ENCODE measurements at regions not wholly inside any gene's neighbourhood (a gene's known extent, or its start where the extent isn't known, plus 50 kb on each side); places are given as distances from the start of the nearest gene placed in this dataset.

DNA sequence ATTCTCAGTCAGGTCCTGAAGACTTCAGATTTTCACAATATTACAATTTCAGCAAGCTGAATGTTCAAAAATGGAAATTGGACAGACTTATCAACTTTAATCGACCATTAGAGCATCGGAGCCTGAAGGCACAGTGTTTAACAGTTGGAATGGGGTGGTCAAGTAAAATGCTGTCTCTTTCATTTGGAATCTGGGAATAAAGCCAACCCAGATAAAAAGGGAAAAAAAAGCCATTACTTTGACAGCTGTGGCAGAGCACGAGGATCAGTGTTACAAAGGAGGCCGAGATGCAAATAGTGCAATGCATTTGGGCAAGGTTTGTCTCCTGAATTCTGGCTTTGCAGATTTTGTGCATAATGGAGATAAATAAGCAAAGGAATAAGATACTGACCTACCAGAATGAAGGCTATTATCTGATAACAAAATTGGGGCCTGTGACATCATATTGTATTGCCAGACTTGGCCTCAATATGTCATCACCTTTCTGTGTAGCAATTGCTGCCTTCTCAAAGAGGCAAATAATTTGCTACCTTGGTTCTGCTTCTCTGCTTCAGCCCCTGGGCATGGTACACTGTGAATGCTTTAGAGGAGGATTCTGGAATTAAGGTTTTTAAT lies 277.5 kb upstream of the KLHL29 start:
- Histone ChIP-seq H3K27me3 (ENCODE audit: control insufficient read depth in 5 of 5, insufficient read depth in 4 of 5, low read length in 5 of 5) (no peaks in the 10 kb centered on the region), H3K4me1 (ENCODE audit: control insufficient read depth in 5 of 5, insufficient read depth in 5 of 5, low read length in 5 of 5) (no peaks in the 10 kb centered on the region), H3K9me3 (ENCODE audit: control insufficient read depth in 5 of 5, low read length in 5 of 5) (peaks cover 0 to 5% (median 2%) of the 10 kb centered on the region in 5 donors), H3K36me3 (ENCODE audit: control insufficient read depth in 5 of 5, insufficient read depth in 5 of 5, low read length in 5 of 5) (no peaks in the 10 kb centered on the region), H3K4me3 (ENCODE audit: low read depth in 1 of 5, low read length in 5 of 5) (no peak overlapping the region), H3K9ac (ENCODE audit: low read length in 5 of 5) (no peak overlapping the region), H3K27ac (ENCODE audit: low read depth, low read length) (no peak overlapping the region)

GRCh38 chr2:23111263-23111662 lies 273.7 kb upstream of the KLHL29 start:
- H3K36me3 ChIP-seq (ENCODE audit: control insufficient read depth in 5 of 5, insufficient read depth in 5 of 5, low read length in 5 of 5), result no peaks in the 10 kb centered on the region

GRCh38 chr2:23112517-23112916 lies 272.5 kb upstream of the KLHL29 start:
- no peak overlapping the region for H3K4me3 ChIP-seq (ENCODE audit: low read depth in 1 of 5, low read length in 5 of 5)
- H3K4me1 ChIP-seq (ENCODE audit: control insufficient read depth in 5 of 5, insufficient read depth in 5 of 5, low read length in 5 of 5), result no peaks in the 10 kb centered on the region
- H3K9me3 ChIP-seq (ENCODE audit: control insufficient read depth in 5 of 5, low read length in 5 of 5), result peaks cover 0 to 5% (median 2%) of the 10 kb centered on the region in 5 donors
- H3K27me3 ChIP-seq (ENCODE audit: control insufficient read depth in 5 of 5, insufficient read depth in 4 of 5, low read length in 5 of 5), result peaks cover 0 to 3% (median 0%) of the 10 kb centered on the region in 5 donors
- H3K36me3 ChIP-seq (ENCODE audit: control insufficient read depth in 5 of 5, insufficient read depth in 5 of 5, low read length in 5 of 5), result no peaks in the 10 kb centered on the region
- H3K27ac ChIP-seq (ENCODE audit: low read depth, low read length), result no peak overlapping the region
- H3K9ac ChIP-seq (ENCODE audit: low read length in 5 of 5), result no peak overlapping the region

More at GRCh38 chr2:23111263-23111662, 273.7 kb upstream of the KLHL29 start:
- Histone ChIP-seq H3K27me3 (ENCODE audit: control insufficient read depth in 5 of 5, insufficient read depth in 4 of 5, low read length in 5 of 5) (peaks cover 0 to 3% (median 0%) of the 10 kb centered on the region in 5 donors), H3K4me1 (ENCODE audit: control insufficient read depth in 5 of 5, insufficient read depth in 5 of 5, low read length in 5 of 5) (no peaks in the 10 kb centered on the region), H3K9ac (ENCODE audit: low read length in 5 of 5) (no peak overlapping the region), H3K4me3 (ENCODE audit: low read depth in 1 of 5, low read length in 5 of 5) (no peak overlapping the region), H3K27ac (ENCODE audit: low read depth, low read length) (no peak overlapping the region), H3K9me3 (ENCODE audit: control insufficient read depth in 5 of 5, low read length in 5 of 5) (peaks cover 0 to 5% (median 2%) of the 10 kb centered on the region in 5 donors)

DNA sequence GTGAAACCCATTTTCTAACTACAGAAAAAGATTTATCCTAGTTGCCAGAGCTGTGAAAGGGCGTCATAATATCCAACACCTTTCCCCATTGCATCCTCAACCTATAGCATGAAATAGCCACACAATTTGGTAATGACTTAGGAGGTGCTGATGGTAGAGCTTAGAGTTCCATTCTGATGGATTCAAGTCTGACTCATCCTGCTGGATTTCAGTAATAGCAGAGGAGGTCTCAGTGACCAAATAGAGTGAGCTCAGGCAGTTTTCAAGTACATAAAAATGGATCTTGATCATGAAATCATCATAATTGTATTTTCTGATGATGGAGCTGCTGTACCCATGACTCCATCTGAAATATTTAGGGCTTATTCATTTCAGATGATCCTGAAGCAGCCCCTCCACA lies 270.7 kb upstream of the KLHL29 start:
- Histone ChIP-seq H3K4me1 (ENCODE audit: control insufficient read depth in 5 of 5, insufficient read depth in 5 of 5, low read length in 5 of 5) (no peaks in the 10 kb centered on the region), H3K4me3 (ENCODE audit: low read depth in 1 of 5, low read length in 5 of 5) (no peak overlapping the region), H3K9ac (ENCODE audit: low read length in 5 of 5) (no peak overlapping the region), H3K36me3 (ENCODE audit: control insufficient read depth in 5 of 5, insufficient read depth in 5 of 5, low read length in 5 of 5) (no peaks in the 10 kb centered on the region), H3K27ac (ENCODE audit: low read depth, low read length) (no peak overlapping the region), H3K9me3 (ENCODE audit: control insufficient read depth in 5 of 5, low read length in 5 of 5) (peaks cover 0 to 5% (median 2%) of the 10 kb centered on the region in 5 donors), H3K27me3 (ENCODE audit: control insufficient read depth in 5 of 5, insufficient read depth in 4 of 5, low read length in 5 of 5) (peaks cover 0 to 3% (median 0%) of the 10 kb centered on the region in 5 donors)

GRCh38 chr2:23118313-23118712 lies 266.7 kb upstream of the KLHL29 start:
- Histone ChIP-seq H3K4me1 (ENCODE audit: control insufficient read depth in 5 of 5, insufficient read depth in 5 of 5, low read length in 5 of 5) (no peaks in the 10 kb centered on the region), H3K9me3 (ENCODE audit: control insufficient read depth in 5 of 5, low read length in 5 of 5) (no peaks in the 10 kb centered on the region), H3K4me3 (ENCODE audit: low read depth in 1 of 5, low read length in 5 of 5) (no peak overlapping the region), H3K27ac (ENCODE audit: low read depth, low read length) (no peak overlapping the region), H3K36me3 (ENCODE audit: control insufficient read depth in 5 of 5, insufficient read depth in 5 of 5, low read length in 5 of 5) (no peaks in the 10 kb centered on the region), H3K9ac (ENCODE audit: low read length in 5 of 5) (no peak overlapping the region), H3K27me3 (ENCODE audit: control insufficient read depth in 5 of 5, insufficient read depth in 4 of 5, low read length in 5 of 5) (no peaks in the 10 kb centered on the region)

- H3K4me1 ChIP-seq (ENCODE audit: control insufficient read depth in 5 of 5, insufficient read depth in 5 of 5, low read length in 5 of 5), result no peaks in the 10 kb centered on the region
- H3K9ac ChIP-seq (ENCODE audit: low read length in 5 of 5), result no peak overlapping the region
- H3K27me3 ChIP-seq (ENCODE audit: control insufficient read depth in 5 of 5, insufficient read depth in 4 of 5, low read length in 5 of 5), result no peaks in the 10 kb centered on the region
- no peak overlapping the region for H3K4me3 ChIP-seq (ENCODE audit: low read depth in 1 of 5, low read length in 5 of 5)
- H3K27ac ChIP-seq (ENCODE audit: low read depth, low read length), result no peak overlapping the region
- no peaks in the 10 kb centered on the region for H3K9me3 ChIP-seq (ENCODE audit: control insufficient read depth in 5 of 5, low read length in 5 of 5)
- H3K36me3 ChIP-seq (ENCODE audit: control insufficient read depth in 5 of 5, insufficient read depth in 5 of 5, low read length in 5 of 5), result no peaks in the 10 kb centered on the region
Observed at GRCh38 chr2:23118894-23119293, 266.1 kb upstream of the KLHL29 start.

DNA sequence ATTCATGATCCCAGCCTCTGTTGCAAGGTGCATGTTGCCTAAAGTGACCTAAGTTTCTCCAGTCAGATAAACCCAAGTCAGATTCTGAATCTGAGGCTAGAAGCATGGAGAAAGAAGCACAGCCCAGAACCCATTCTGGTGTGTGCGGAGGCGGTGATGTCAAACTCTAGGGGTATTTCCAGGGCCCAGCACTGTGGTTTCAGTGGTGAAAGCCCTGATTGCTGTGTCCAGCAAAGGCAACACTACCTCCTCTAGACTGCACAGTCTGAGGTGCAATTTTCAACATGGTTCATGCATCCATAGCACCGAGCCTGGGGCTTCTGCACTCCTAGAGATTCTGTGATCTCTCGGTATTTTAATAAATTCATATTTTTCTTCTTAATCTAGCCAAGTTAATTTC lies 264.8 kb upstream of the KLHL29 start:
- no peaks in the 10 kb centered on the region for H3K4me1 ChIP-seq (ENCODE audit: control insufficient read depth in 5 of 5, insufficient read depth in 5 of 5, low read length in 5 of 5)
- H3K4me3 ChIP-seq (ENCODE audit: low read depth in 1 of 5, low read length in 5 of 5), result no peak overlapping the region
- H3K36me3 ChIP-seq (ENCODE audit: control insufficient read depth in 5 of 5, insufficient read depth in 5 of 5, low read length in 5 of 5), result no peaks in the 10 kb centered on the region
- no peak overlapping the region for H3K27ac ChIP-seq (ENCODE audit: low read depth, low read length)
- H3K9ac ChIP-seq (ENCODE audit: low read length in 5 of 5), result no peak overlapping the region
- H3K9me3 ChIP-seq (ENCODE audit: control insufficient read depth in 5 of 5, low read length in 5 of 5), result peaks cover 0 to 3% (median 0%) of the 10 kb centered on the region in 5 donors
- no peaks in the 10 kb centered on the region for H3K27me3 ChIP-seq (ENCODE audit: control insufficient read depth in 5 of 5, insufficient read depth in 4 of 5, low read length in 5 of 5)

- H3K27me3 ChIP-seq (ENCODE audit: control insufficient read depth in 5 of 5, insufficient read depth in 4 of 5, low read length in 5 of 5), result no peaks in the 10 kb centered on the region
- H3K27ac ChIP-seq (ENCODE audit: low read depth, low read length), result no peak overlapping the region
- H3K9me3 ChIP-seq (ENCODE audit: control insufficient read depth in 5 of 5, low read length in 5 of 5), result peaks cover 0 to 3% (median 0%) of the 10 kb centered on the region in 5 donors
- no peaks in the 10 kb centered on the region for H3K4me1 ChIP-seq (ENCODE audit: control insufficient read depth in 5 of 5, insufficient read depth in 5 of 5, low read length in 5 of 5)
- H3K36me3 ChIP-seq (ENCODE audit: control insufficient read depth in 5 of 5, insufficient read depth in 5 of 5, low read length in 5 of 5), result no peaks in the 10 kb centered on the region
- no peak overlapping the region for H3K9ac ChIP-seq (ENCODE audit: low read length in 5 of 5)
- no peak overlapping the region for H3K4me3 ChIP-seq (ENCODE audit: low read depth in 1 of 5, low read length in 5 of 5)
Observed at GRCh38 chr2:23121968-23122648, 262.9 kb upstream of the KLHL29 start.

DNA sequence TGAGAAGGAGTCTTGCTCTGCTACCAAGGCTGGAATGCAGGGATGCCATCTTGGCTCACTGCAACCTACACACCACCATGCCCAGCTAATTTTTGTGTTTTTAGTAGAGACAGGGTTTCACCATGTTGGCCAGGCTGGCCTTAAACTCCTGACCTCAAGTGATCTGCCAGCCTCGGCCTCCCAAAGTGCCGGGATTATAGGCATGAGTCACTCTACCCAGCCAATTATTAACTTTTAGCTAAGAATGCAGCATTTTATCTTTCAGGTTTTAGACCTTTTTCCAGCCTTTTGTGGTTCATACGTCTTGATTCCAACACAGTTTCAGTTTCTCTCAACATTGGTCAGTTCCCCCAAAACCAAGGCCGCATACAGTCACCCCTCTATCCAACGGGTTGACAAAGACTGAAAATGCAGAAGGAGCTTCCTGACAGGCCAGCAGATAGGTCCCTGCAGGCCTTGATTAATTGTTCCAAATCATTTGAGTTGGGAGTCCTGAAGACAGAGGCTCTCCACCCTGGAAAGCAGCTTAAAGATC lies 262.2 kb upstream of the KLHL29 start:
- H3K36me3 ChIP-seq (ENCODE audit: control insufficient read depth in 5 of 5, insufficient read depth in 5 of 5, low read length in 5 of 5), result no peaks in the 10 kb centered on the region
- H3K9me3 ChIP-seq (ENCODE audit: control insufficient read depth in 5 of 5, low read length in 5 of 5), result peaks cover 0 to 3% (median 0%) of the 10 kb centered on the region in 5 donors
- H3K4me3 ChIP-seq (ENCODE audit: low read depth in 1 of 5, low read length in 5 of 5), result no peak overlapping the region
- no peak overlapping the region for H3K27ac ChIP-seq (ENCODE audit: low read depth, low read length)
- H3K9ac ChIP-seq (ENCODE audit: low read length in 5 of 5), result no peak overlapping the region
- H3K4me1 ChIP-seq (ENCODE audit: control insufficient read depth in 5 of 5, insufficient read depth in 5 of 5, low read length in 5 of 5), result no peaks in the 10 kb centered on the region
- H3K27me3 ChIP-seq (ENCODE audit: control insufficient read depth in 5 of 5, insufficient read depth in 4 of 5, low read length in 5 of 5), result no peaks in the 10 kb centered on the region

GRCh38 chr2:23123686-23124085 lies 261.3 kb upstream of the KLHL29 start:
- Histone ChIP-seq H3K9me3 (ENCODE audit: control insufficient read depth in 5 of 5, low read length in 5 of 5) (peaks cover 0 to 4% (median 0%) of the 10 kb centered on the region in 5 donors), H3K4me3 (ENCODE audit: low read depth in 1 of 5, low read length in 5 of 5) (no peak overlapping the region), H3K27ac (ENCODE audit: low read depth, low read length) (no peak overlapping the region), H3K4me1 (ENCODE audit: control insufficient read depth in 5 of 5, insufficient read depth in 5 of 5, low read length in 5 of 5) (no peaks in the 10 kb centered on the region), H3K9ac (ENCODE audit: low read length in 5 of 5) (no peak overlapping the region), H3K27me3 (ENCODE audit: control insufficient read depth in 5 of 5, insufficient read depth in 4 of 5, low read length in 5 of 5) (no peaks in the 10 kb centered on the region), H3K36me3 (ENCODE audit: control insufficient read depth in 5 of 5, insufficient read depth in 5 of 5, low read length in 5 of 5) (no peaks in the 10 kb centered on the region)
